NCI-H187 treated with DMSO at 0.1 percent for 48 hours (cell line): ENCODE measurements at regions not wholly inside any gene's neighbourhood (a gene's known extent, or its start where the extent isn't known, plus 50 kb on each side); places are given as distances from the start of the nearest gene placed in this dataset.
"Not testable (repeated sequence)": the region's sequence is repeated elsewhere in the genome, so short reads cannot be mapped to it uniquely, and the experiment has no call there.

Source experiments
- DNase-seq: peaks from one replicate; lab custom pipeline; 2025; lab: John Stamatoyannopoulos, UW

GRCh38 chr3:18236726-18237125 is 188.4 kb downstream of the SATB1 start:
- no peak for DNase-seq

GRCh38 chr3:18234717-18235335 is 190.3 kb downstream of the SATB1 start:
- no peak for DNase-seq

DNA sequence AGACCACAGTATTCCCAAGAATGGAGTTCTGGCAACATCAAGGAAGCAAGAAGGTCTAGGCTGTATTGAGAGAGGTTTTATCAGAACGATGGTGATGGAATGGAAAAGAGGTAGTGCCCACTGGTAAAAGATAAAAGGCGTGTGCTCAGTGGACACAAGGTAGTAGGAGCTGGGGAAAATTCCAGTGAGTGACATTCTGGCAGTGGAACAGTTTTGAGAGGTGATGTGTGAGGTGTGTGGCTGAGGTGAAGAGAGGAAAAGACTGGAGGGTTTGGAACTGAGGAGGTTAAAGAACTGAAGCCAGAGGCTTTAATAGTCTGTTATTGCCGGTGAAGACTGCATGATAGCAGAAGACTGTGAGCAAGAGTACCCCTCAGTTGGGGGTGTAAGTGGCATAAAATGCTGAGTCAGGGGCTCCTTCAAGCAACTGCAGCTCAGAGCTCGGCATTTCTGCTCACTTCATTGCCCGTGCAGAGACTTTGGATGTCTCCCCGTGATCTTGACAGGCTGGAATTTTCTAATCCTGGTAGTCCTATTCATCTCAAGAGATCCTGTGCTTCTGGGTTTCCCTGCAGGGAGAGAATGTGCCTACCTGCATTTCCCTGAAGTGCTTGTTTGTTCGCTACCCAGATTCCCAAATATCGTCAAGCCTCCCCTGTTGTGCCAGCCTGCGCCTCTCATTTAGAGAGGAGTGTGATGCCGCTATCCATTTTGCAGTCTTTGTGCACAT is 191.0 kb downstream of the SATB1 start:
- no peak for DNase-seq

DNA sequence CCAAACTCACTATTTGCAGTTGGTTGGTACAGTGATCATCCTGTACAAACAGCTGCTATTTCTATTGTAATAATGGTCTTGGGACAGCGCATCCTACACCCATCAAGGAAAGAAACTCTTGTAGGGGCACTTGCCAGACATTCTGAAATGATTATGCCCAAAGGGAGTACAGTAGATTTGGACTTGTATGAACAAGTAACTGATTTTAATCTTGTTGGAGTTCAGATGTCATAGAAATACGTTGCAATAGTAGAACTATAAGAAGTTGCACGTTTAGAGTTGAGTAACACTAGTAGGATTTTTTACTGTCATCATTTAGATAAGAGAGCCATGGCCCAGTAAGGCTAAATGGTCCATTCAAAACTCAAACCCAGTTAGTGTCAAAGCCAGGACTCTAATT is 192.8 kb downstream of the SATB1 start:
- DNase-seq = no peak

GRCh38 chr3:18228060-18228459 is 197.1 kb downstream of the SATB1 start:
- DNase-seq = no peak

GRCh38 chr3:18225709-18226108 is 199.4 kb downstream of the SATB1 start:
- DNase-seq = no peak

DNA sequence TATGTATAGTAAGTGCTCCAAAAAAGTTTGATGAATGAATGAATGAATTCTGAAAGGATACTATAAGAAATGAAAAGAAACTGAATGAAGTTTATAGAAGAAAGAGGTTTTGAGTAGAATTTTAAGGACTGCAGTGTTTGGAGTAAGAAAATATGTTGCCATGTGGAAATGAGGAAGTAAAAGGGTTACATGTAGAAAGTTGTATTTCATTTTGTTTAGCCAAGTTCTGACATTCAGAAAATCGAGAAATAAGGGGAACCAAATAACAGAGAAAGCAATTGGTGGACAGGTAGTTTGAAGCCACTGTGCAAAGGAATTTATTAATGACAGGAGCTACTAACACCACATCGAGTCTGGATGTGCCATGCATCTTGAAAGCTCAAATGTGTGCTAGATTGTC is 200.7 kb downstream of the SATB1 start:
- DNase-seq = no peak

DNA sequence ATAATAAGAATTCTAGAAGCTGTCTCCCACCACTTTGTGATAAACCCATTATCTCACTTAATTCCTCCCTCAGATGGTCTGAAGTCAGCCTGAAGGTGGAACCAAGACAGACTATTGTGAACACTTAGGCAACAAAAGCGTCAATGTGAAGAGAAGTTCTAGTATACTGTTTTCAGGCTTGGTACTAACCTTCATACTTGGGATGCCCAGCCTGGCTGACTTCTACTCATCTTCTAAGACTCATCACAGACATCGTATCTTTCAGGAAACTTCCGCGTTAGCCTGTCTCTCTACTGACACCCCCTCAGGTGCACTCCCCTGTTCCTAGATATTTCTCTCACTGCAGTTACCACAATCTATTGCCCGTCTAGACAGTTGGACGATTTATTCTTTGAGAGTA is 201.2 kb downstream of the SATB1 start:
- no peak for DNase-seq

DNA sequence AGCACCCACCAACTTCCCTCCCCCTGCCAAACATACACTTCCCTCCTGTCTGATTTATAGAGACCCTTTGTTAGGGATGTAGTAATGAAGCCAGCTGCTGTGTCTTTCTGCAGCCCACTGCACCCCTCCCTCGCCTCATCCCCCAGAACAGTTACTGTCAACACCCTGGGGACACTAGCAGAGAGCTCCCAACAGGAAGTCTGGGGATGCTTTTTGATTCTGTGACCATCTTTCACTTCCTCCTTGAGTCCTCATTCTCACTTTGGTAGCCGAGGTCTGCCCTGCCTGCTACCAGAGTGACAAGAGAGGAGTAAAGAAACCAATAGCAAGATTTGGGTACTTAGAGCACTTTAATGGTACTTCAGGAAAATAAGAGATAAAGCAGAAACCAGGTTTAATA is 201.6 kb downstream of the SATB1 start:
- DNase-seq = no peak

DNA sequence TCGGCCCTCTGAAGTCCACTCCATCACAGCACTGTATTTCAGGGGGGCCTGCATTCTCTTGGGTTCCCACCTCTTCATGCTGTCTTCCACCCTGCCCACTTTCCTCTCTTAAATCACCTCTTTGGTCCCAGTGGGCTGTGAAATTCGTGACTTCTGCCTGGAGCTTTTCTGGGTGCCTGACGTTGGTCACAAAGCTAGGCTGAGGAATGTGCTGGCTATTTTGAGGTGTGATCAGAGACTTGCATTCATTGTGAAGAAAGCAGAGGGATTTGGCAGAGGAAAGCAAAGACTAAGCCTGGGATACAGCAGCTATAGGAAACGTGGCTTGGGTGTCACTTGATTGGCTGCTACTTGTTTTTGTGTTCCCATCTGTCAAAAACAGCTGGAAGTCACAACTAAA is 202.5 kb downstream of the SATB1 start:
- no peak for DNase-seq

DNA sequence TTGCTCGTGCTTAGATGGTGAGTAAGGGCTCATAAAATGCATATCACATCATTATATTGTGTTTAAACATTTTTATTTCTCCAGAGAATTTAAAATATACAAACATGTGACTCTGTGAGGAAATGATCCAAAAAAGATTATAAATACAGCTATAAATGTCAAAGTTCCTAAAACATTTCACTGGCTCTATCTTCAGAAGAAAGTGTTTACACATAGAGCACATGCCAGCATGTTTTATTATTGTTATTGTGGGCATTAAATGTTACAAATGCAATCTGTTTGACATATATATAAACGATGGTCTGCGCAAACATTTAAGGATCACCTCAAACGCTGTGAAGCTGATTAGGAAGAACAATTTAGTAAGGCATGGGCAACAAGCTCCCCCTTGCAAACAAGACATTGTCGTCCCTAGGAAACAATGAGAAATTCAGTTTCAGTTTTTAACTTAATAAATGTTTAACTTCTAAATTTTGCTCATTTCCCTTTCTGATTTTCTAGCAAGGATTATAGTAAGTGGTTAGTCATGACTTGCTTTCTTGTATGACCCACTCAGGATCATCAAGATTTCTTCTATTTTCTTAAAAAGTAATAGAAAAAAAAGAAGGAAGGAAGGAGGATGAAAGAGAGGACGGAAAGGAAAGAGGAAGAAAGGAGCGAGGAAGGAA is 207.5 kb downstream of the SATB1 start:
- no peak for DNase-seq

DNA sequence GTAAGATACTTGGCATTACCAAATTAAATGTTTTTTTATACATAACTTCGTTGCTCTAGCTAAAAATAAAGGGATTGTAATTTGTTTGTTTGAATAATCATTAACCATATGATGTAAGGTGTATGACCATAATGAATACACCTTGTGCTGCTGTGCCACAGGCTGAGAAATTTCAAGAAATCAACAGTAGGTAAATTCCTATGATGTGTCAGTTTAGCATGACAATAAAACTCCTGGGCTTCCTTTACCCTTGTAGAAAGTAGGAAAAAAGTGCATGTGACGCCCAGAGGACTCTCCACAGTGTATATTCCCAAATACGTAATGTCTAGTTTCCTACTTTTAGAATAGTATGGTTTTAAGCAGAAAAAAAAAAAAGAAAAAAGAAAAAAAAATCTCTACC is 208.1 kb downstream of the SATB1 start:
- DNase-seq = no peak

DNA sequence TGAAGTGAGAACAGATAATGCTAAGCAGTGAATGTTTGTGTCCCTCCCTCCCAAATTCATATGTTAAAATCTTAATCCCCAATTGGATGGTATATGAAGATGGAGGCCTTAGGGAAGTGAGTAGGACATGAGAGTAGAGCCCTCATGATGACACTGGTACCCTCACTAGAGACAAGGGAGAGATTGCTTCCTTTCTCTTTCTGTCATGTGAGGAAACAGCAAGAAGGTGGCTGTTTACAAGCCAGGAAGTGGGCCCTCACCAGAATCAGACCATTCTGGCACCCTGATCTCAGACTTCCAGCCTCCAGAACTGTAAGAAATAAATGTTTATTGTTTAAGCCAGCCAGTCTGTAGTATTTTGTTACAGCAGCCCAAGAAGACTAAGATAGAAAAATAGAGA is 209.5 kb downstream of the SATB1 start:
- no peak for DNase-seq

- no peak for DNase-seq
Measured at GRCh38 chr3:18211116-18211515, 214.0 kb downstream of the SATB1 start.

- DNase-seq = no peak
Measured at GRCh38 chr3:18208856-18209255, 216.3 kb downstream of the SATB1 start.

DNA sequence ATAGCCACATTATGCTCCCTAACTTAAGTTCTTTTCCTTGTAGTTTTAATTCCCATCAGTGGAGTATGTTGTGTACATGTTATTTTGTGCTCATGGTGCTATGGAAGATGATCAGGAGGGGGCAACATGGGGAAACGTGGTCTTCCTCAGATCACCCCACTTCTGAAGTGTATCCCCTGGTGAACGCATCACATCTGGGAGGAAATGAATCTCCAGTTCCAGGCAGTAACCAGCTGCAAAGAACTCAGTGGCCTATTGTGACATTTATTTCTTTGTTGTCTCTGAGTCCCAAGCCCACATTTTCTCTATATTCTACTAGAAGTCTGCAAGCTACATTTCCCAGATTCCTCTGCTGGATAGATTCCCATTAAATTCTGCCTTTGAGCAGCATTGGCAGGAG is 217.0 kb downstream of the SATB1 start:
- no peak for DNase-seq

DNA sequence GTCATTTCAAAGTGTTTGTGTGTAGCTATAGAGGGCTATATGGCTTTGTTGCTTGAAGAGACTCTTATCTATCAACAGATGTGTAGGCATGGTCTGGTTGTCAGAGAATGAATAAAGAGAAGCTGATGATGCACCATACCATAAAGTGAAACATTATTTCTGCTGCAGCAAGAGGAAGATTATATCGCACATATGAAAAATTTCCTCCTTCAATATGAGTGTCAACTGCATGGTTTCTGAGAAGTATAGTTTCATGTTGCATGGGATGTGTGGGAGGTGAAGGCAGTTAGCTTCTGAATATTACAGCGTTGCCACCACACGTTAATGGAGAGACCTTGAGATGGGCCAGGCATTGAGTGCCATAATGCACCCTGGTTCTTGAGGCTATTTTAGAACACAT is 217.9 kb downstream of the SATB1 start:
- no peak for DNase-seq

DNA sequence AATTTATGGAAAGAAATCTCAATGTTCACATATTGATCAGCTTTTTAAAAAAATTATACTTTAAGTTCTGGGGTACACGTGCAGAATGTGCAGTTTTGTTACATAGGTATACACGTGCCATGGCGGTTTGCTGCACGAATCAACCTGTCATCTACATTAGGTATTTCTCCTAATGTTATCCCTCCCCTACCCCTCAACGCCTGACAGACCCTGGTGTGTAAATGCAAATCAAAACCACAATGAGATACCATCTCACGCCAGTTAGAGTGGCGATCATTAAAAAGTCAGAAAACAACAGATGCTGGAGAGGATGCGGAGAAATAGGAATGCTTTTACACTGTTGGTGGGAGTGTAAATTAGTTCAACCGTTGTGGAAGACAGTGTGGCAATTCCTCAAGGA is 219.4 kb downstream of the SATB1 start:
- DNase-seq = not testable (repeated sequence)

- DNase-seq = no peak
Measured at GRCh38 chr3:18201315-18201714, 223.8 kb downstream of the SATB1 start.

DNA sequence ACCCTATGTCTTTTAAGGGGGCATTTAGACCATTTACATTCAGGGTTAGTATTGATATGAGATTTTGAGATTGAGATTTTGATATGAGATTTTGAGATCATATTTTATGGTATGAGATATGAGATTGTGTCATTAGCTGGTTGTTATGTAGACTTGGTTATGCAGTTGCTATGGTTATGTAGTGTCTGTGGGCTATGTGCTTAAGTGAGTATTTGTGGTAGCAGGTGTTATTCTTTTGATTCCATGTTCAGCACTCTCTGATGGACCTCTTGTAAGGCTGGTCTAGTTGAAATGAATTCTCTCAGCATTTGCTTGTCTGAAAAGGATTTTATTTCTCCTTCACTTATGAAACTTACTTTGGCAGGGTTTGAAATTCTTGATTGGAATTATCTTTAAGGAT is 225.4 kb downstream of the SATB1 start:
- no peak for DNase-seq

DNA sequence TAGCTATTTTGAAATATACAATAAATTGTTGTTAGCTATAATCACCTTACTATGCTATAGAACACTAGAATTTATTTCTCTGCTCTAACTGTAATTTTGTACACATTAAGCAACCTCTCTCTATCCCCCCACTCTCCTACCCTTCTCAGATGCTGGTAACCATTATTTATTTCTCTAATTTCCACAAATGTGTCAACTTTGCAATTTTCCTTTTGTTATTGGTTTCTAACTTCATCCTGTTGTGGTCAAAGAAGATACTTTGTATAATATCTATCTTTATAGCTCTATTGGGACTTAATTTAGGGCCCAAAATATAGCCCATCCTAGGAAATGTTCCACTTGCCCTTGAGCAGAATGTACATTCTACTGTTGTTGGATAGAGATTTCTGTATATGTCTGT is 229.3 kb downstream of the SATB1 start:
- DNase-seq = no peak

DNA sequence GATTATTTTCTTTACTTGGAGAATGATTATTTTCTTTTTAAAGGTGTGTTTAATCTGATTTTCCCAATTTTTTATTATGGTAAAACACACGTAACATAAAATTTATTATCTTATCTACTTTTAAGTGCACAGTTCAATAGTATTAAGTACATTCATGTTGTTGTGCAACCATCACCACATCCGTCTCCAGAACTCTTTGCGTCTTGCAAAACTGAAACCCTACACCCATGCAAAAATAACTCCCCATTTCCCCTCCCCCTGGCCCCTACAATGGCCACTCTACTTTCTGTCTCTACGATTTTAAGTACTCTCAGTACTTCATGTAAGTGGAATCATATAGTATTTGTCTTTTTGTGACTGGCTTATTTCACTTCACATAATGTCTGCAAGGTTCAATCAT is 230.7 kb downstream of the SATB1 start:
- peak; percentile 7 for DNase-seq

DNA sequence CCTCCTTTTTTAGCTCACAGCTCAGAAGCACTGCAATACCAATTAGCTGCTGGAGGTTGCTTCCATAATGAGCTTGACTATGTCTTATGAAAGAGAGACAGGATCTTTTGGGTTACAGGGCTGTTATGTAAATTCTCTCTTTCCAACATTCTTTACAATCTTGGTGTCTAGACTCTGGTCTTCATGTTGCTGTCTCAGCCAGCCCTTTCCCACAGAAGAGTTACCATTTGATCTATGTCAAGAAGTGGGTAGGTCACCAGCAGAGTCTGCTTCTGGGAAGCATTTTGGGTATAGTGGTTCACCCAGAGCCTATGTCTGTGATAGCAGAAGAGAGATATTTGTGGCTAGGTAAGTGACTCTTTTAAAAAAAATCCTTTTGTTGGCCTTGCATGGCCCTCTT is 234.5 kb downstream of the SATB1 start:
- no peak for DNase-seq
